Smooth muscle cell (in vitro differentiated cells): ENCODE measurements at regions not wholly inside any gene's neighbourhood (a gene's known extent, or its start where the extent isn't known, plus 50 kb on each side); places are given as distances from the start of the nearest gene placed in this dataset.

Experiments
- DNase-seq: peaks from one replicate; lab custom pipeline; 2025; ENCODE audit not compliant: unreplicated experiment; lab: John Stamatoyannopoulos, UW
- H2AFZ ChIP-seq: fragments of 200-600 bp; sonication (generic); 2 replicates; pipeline ENCODE4 v1.6.0; 2016; ENCODE audit warnings: antibody characterized with exemption, low read depth, mild to moderate bottlenecking
- H3F3A ChIP-seq: fragments of 200-600 bp; sonication (generic); 2 replicates; pipeline ENCODE4 v1.6.0; 2017; ENCODE audit warnings: antibody characterized with exemption, low read depth
- H3K27ac ChIP-seq: fragments of 200-600 bp; sonication (generic); 2 replicates; pipeline ENCODE4 v1.5.1; 2016; ENCODE audit warnings: low read depth, mild to moderate bottlenecking
- H3K27me3 ChIP-seq: fragments of 200-600 bp; sonication (generic); 2 replicates; pipeline ENCODE4 v1.6.1; 2016; ENCODE audit warnings: low read depth, mild to moderate bottlenecking
- H3K36me3 ChIP-seq: fragments of 200-600 bp; sonication (generic); 2 replicates; pipeline ENCODE4 v1.5.1; 2016; ENCODE audit warnings: low read depth
- H3K4me1 ChIP-seq: fragments of 200-600 bp; sonication (generic); 2 replicates; pipeline ENCODE4 v1.5.1; 2016; ENCODE audit warnings: low read depth
- H3K4me2 ChIP-seq: fragments of 200-600 bp; sonication (generic); 2 replicates; pipeline ENCODE4 v1.6.0; 2016; ENCODE audit warnings: mild to moderate bottlenecking
- H3K4me3 ChIP-seq: fragments of 200-600 bp; sonication (generic); 2 replicates; pipeline ENCODE4 v1.5.1; 2016; ENCODE audit warnings: mild to moderate bottlenecking
- H3K79me2 ChIP-seq: fragments of 200-600 bp; sonication (generic); 2 replicates; pipeline ENCODE4 v1.6.0; 2016; ENCODE audit warnings: low read depth, mild to moderate bottlenecking
- H3K9ac ChIP-seq: fragments of 200-600 bp; sonication (generic); 2 replicates; pipeline ENCODE4 v1.6.0; 2016; ENCODE audit warnings: low read depth
- H3K9me3 ChIP-seq: fragments of 200-600 bp; sonication (generic); replicated peaks from 2 replicates; pipeline ENCODE4 v1.5.1; 2016; ENCODE audit warnings: low read depth
- H4K20me1 ChIP-seq: fragments of 200-600 bp; sonication (generic); 2 replicates; pipeline ENCODE4 v1.6.0; 2016; ENCODE audit warnings: low read depth
- CTCF ChIP-seq: fragments of 200-600 bp; sonication (generic); IDR thresholded peaks from 2 replicates; pipeline ENCODE4 v1.5.1; 2017; ENCODE audit warnings: borderline replicate concordance, mild to moderate bottlenecking, antibody characterized with exemption; ENCODE audit not compliant: insufficient read depth, poor library complexity, severe bottlenecking
- WGBS: methylation state at CpG from one replicate; pipeline ENCODE4 v1.1.7; 2016; ENCODE audit warnings: low lambda C conversion rate; 5-methylcytosine and 5-hydroxymethylcytosine counted together

GRCh38 chr6:140140891-140141290 lies 766.4 kb upstream of the CITED2 start:
- H3K4me1 ChIP-seq = no peaks in the 10 kb centered on the region
- no peak for TF ChIP-seq CTCF
- H3K9ac ChIP-seq = no peak overlapping the region
- DNase-seq = no peak
- no peaks in the 10 kb centered on the region for H3K36me3 ChIP-seq
- no peak overlapping the region for H3K27ac ChIP-seq
- no peaks in the 10 kb centered on the region for H3K9me3 ChIP-seq
- no peaks in the 10 kb centered on the region for H4K20me1 ChIP-seq
- no peaks in the 10 kb centered on the region for H3K27me3 ChIP-seq
- no peak overlapping the region for H3K4me2 ChIP-seq
- no peaks in the 10 kb centered on the region for H3F3A ChIP-seq
- H3K4me3 ChIP-seq = no peak overlapping the region
- 85% methylated on average over 1 of the region's 1 CpG for WGBS
- no peak overlapping the region for H2AFZ ChIP-seq
- H3K79me2 ChIP-seq = no peaks in the 10 kb centered on the region

GRCh38 chr6:140138311-140139010 lies 764.0 kb upstream of the CITED2 start:
- H3F3A ChIP-seq = no peaks in the 10 kb centered on the region
- no peaks in the 10 kb centered on the region for H3K79me2 ChIP-seq
- H3K27me3 ChIP-seq = no peaks in the 10 kb centered on the region
- H3K4me2 ChIP-seq = no peak overlapping the region
- WGBS = 92% methylated on average over 5 of the region's 5 CpGs
- H3K27ac ChIP-seq = no peak overlapping the region
- no peak for TF ChIP-seq CTCF
- no peak for DNase-seq
- H3K36me3 ChIP-seq = no peaks in the 10 kb centered on the region
- no peaks in the 10 kb centered on the region for H4K20me1 ChIP-seq
- no peaks in the 10 kb centered on the region for H3K4me1 ChIP-seq
- H3K9me3 ChIP-seq = peaks cover 8% of the 10 kb centered on the region
- H3K4me3 ChIP-seq = no peak overlapping the region
- H2AFZ ChIP-seq = no peak overlapping the region
- H3K9ac ChIP-seq = no peak overlapping the region

GRCh38 chr6:140134224-140134623 lies 759.8 kb upstream of the CITED2 start:
- Histone ChIP-seq H3K4me2 (no peak overlapping the region), H3K4me3 (no peak overlapping the region), H3K9me3 (peaks cover 12% of the 10 kb centered on the region), H3K4me1 (no peaks in the 10 kb centered on the region), H4K20me1 (no peaks in the 10 kb centered on the region), H3K36me3 (no peaks in the 10 kb centered on the region), H3F3A (no peaks in the 10 kb centered on the region), H3K27me3 (no peaks in the 10 kb centered on the region), H2AFZ (no peak overlapping the region), H3K27ac (no peak overlapping the region), H3K79me2 (no peaks in the 10 kb centered on the region), H3K9ac (no peak overlapping the region)
- no peak for TF ChIP-seq CTCF
- DNase-seq = no peak

- TF ChIP-seq CTCF = no peak
- Histone ChIP-seq H3K9ac (no peak overlapping the region), H3K4me1 (no peaks in the 10 kb centered on the region), H3K36me3 (no peaks in the 10 kb centered on the region), H3K9me3 (peaks cover 7% of the 10 kb centered on the region), H3K4me2 (no peak overlapping the region), H3K79me2 (no peaks in the 10 kb centered on the region), H3K27me3 (no peaks in the 10 kb centered on the region), H3K4me3 (no peak overlapping the region), H2AFZ (no peak overlapping the region), H3F3A (no peaks in the 10 kb centered on the region), H4K20me1 (no peaks in the 10 kb centered on the region), H3K27ac (no peak overlapping the region)
- no peak for DNase-seq
Measured at GRCh38 chr6:140130074-140130473, 755.6 kb upstream of the CITED2 start.
